Endothelial cell (in vitro differentiated cells): ENCODE measurements at regions not wholly inside any gene's neighbourhood (a gene's known extent, or its start where the extent isn't known, plus 50 kb on each side); places are given as distances from the start of the nearest gene placed in this dataset.

Source experiments
- DNase-seq: peaks from one replicate; pipeline ENCODE4 v3.0.0; 2021; ENCODE audit warnings: low spot score
- H3K27ac Mint-ChIP-seq: one replicate; pipeline ENCODE4 v1.8.0; 2021; ENCODE audit warnings: mixed read lengths, inconsistent platforms; ENCODE audit not compliant: unreplicated experiment
- H3K27me3 Mint-ChIP-seq: one replicate; pipeline ENCODE4 v1.8.0; 2021; ENCODE audit warnings: mild to moderate bottlenecking, moderate library complexity, mixed read lengths, inconsistent platforms; ENCODE audit not compliant: unreplicated experiment
- H3K36me3 Mint-ChIP-seq: one replicate; pipeline ENCODE4 v1.8.0; 2021; ENCODE audit warnings: mild to moderate bottlenecking, low read depth, mixed read lengths, inconsistent platforms; ENCODE audit not compliant: unreplicated experiment
- H3K4me1 Mint-ChIP-seq: one replicate; pipeline ENCODE4 v1.8.0; 2021; ENCODE audit warnings: mild to moderate bottlenecking, mixed read lengths, inconsistent platforms; ENCODE audit not compliant: unreplicated experiment
- H3K4me3 Mint-ChIP-seq: one replicate; pipeline ENCODE4 v1.8.0; 2021; ENCODE audit warnings: mild to moderate bottlenecking, mixed read lengths, inconsistent platforms; ENCODE audit not compliant: unreplicated experiment
- H3K9me3 Mint-ChIP-seq: one replicate; pipeline ENCODE4 v1.8.0; 2021; ENCODE audit warnings: mixed read lengths, inconsistent platforms; ENCODE audit not compliant: unreplicated experiment
- CTCF ChIP-seq: fragments of 200-600 bp; sonication (generic); IDR thresholded peaks from one replicate; pipeline ENCODE4 v1.5.0; 2021; ENCODE audit warnings: antibody characterized with exemption; ENCODE audit not compliant: unreplicated experiment

- no peak overlapping the region for H3K4me3 Mint-ChIP-seq
- no peak for DNase-seq
- peaks cover 10% of the 10 kb centered on the region for H3K4me1 Mint-ChIP-seq
- no peaks in the 10 kb centered on the region for H3K36me3 Mint-ChIP-seq
- peaks cover 7% of the 10 kb centered on the region for H3K27me3 Mint-ChIP-seq
- H3K9me3 Mint-ChIP-seq: no peaks in the 10 kb centered on the region
- no peak overlapping the region for H3K27ac Mint-ChIP-seq
- no peak for TF ChIP-seq CTCF
These were observed 277.9 kb upstream of the NR2F2 start for GRCh38 chr15:96052572-96053030.

- Mint-ChIP-seq H3K4me1 (peaks cover 8% of the 10 kb centered on the region), H3K36me3 (no peaks in the 10 kb centered on the region), H3K27ac (no peak overlapping the region), H3K27me3 (peaks cover 7% of the 10 kb centered on the region), H3K9me3 (no peaks in the 10 kb centered on the region), H3K4me3 (peak overlapping the region; percentile 76)
- peak; percentile 22 for DNase-seq
- no peak for TF ChIP-seq CTCF
These were observed 277.3 kb upstream of the NR2F2 start for GRCh38 chr15:96053031-96053780.

GRCh38 chr15:96053781-96054428 is 276.6 kb upstream of the NR2F2 start:
- TF ChIP-seq CTCF: no peak
- peaks cover 7% of the 10 kb centered on the region for H3K27me3 Mint-ChIP-seq
- no peak for DNase-seq

GRCh38 chr15:96054621-96055020 is 275.9 kb upstream of the NR2F2 start:
- Mint-ChIP-seq H3K9me3 (no peaks in the 10 kb centered on the region), H3K4me3 (no peak overlapping the region), H3K4me1 (peaks cover 3% of the 10 kb centered on the region), H3K27ac (no peak overlapping the region), H3K27me3 (peaks cover 7% of the 10 kb centered on the region), H3K36me3 (no peaks in the 10 kb centered on the region)
- DNase-seq: no peak
- no peak for TF ChIP-seq CTCF

More at GRCh38 chr15:96053781-96054428, 276.6 kb upstream of the NR2F2 start:
- peaks cover 6% of the 10 kb centered on the region for H3K4me1 Mint-ChIP-seq
- no peaks in the 10 kb centered on the region for H3K36me3 Mint-ChIP-seq
- H3K27ac Mint-ChIP-seq: no peak overlapping the region
- no peaks in the 10 kb centered on the region for H3K9me3 Mint-ChIP-seq
- peak overlapping the region; percentile 48 for H3K4me3 Mint-ChIP-seq
